Osteoblast (primary cell): ENCODE measurements at regions not wholly inside any gene's neighbourhood (a gene's known extent, or its start where the extent isn't known, plus 50 kb on each side); places are given as distances from the start of the nearest gene placed in this dataset.

ENCODE experiments used
- DNase-seq: peaks from one replicate; pipeline ENCODE4 v3.0.0; 2011; ENCODE audit warnings: low spot score, mixed read lengths; ENCODE audit not compliant: insufficient read length; ENCODE audit errors: missing footprints
- H2AFZ ChIP-seq: 2 replicates; pipeline ENCODE4 v1.6.0; 2011; ENCODE audit warnings: mild to moderate bottlenecking, low read length
- H3K27ac ChIP-seq: 2 replicates; pipeline ENCODE4 v1.5.1; 2011; ENCODE audit warnings: mild to moderate bottlenecking, low read depth, low read length, moderate library complexity
- H3K27me3 ChIP-seq: 2 replicates; pipeline ENCODE4 v1.6.0; 2012; ENCODE audit warnings: mild to moderate bottlenecking, control low read depth, inconsistent platforms, low read length, moderate library complexity; ENCODE audit not compliant: insufficient read depth
- H3K36me3 ChIP-seq: 2 replicates; pipeline ENCODE4 v1.5.1; 2011; ENCODE audit warnings: mild to moderate bottlenecking, low read length, control low read depth, moderate library complexity; ENCODE audit not compliant: insufficient read depth
- H3K4me1 ChIP-seq: 2 replicates; pipeline ENCODE4 v1.5.1; 2011; ENCODE audit warnings: mild to moderate bottlenecking, low read length, control low read depth, moderate library complexity; ENCODE audit not compliant: insufficient read depth
- H3K4me2 ChIP-seq: 2 replicates; pipeline ENCODE4 v1.6.0; 2011; ENCODE audit warnings: mild to moderate bottlenecking, low read length; ENCODE audit not compliant: insufficient read depth
- H3K4me3 ChIP-seq: fragments of 200-600 bp; sonication (generic); 3 replicates; pipeline ENCODE4 v1.5.1; 2012; ENCODE audit warnings: mild to moderate bottlenecking, low read length, inconsistent platforms; ENCODE audit not compliant: insufficient read depth
- H3K79me2 ChIP-seq: 2 replicates; pipeline ENCODE4 v1.6.0; 2012; ENCODE audit warnings: mild to moderate bottlenecking, low read length, control low read depth, inconsistent platforms; ENCODE audit not compliant: insufficient read depth
- H3K9me3 ChIP-seq: 2 replicates; pipeline ENCODE4 v1.5.1; 2011; ENCODE audit warnings: low read depth, low read length, control low read depth
- H4K20me1 ChIP-seq: 2 replicates; pipeline ENCODE4 v1.6.0; 2012; ENCODE audit warnings: mild to moderate bottlenecking, low read length, control low read depth; ENCODE audit not compliant: insufficient read depth
- TF ChIP-seq, protein P1 (sequence below): IDR thresholded peaks from 2 replicates; pipeline ENCODE4 v1.5.1; 2011; ENCODE audit warnings: mild to moderate bottlenecking, low read depth, low read length, moderate library complexity; ENCODE audit errors: extremely low read depth

DNA sequence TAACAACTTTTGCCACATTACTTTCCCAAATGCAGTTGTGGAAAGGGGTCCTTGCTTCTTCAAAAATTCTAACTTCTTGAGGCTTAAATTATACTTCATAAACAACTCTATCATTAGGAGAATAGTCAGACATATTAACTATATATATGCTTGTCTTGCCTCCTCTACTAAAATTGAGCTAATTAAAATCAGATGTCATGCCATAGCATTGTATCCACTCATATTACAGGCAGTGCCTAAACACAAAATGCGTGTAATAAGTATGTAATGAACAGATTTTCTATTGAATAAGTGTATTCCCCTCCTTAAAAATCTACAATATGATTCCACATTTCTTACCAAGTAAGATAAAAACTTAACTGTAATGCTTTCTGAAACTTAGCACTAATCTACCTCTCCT is 204.5 kb downstream of the PLK2 start:
- Histone ChIP-seq H3K27ac (no peak overlapping the region), H3K4me1 (peaks cover 13% of the 10 kb centered on the region), H3K27me3 (no peaks in the 10 kb centered on the region), H3K36me3 (no peaks in the 10 kb centered on the region), H2AFZ (no peak overlapping the region), H3K9me3 (no peaks in the 10 kb centered on the region), H4K20me1 (no peaks in the 10 kb centered on the region), H3K79me2 (no peaks in the 10 kb centered on the region), H3K4me3 (no peak overlapping the region), H3K4me2 (no peak overlapping the region)
- TF ChIP-seq, protein P1, sequence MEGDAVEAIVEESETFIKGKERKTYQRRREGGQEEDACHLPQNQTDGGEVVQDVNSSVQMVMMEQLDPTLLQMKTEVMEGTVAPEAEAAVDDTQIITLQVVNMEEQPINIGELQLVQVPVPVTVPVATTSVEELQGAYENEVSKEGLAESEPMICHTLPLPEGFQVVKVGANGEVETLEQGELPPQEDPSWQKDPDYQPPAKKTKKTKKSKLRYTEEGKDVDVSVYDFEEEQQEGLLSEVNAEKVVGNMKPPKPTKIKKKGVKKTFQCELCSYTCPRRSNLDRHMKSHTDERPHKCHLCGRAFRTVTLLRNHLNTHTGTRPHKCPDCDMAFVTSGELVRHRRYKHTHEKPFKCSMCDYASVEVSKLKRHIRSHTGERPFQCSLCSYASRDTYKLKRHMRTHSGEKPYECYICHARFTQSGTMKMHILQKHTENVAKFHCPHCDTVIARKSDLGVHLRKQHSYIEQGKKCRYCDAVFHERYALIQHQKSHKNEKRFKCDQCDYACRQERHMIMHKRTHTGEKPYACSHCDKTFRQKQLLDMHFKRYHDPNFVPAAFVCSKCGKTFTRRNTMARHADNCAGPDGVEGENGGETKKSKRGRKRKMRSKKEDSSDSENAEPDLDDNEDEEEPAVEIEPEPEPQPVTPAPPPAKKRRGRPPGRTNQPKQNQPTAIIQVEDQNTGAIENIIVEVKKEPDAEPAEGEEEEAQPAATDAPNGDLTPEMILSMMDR = no peak
- no peak for DNase-seq

DNA sequence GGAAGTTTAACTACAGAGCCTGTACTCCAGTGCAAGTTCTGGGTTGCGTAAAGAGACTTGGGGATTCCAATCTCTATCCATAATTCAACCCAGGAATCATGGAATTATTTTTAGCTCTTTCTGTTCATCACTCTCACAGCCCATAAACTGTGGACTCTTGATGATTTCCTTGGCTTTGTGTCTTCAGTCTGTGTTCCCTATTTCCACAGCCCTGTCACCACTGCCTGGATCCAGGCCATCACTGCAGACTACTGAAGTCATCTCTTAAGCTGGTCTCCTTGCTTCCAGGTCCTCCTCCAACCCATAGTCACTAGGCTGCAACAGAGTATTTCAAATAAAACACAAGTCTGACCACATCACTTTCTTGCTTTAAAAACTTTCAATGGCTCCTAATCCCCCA is 211.7 kb downstream of the PLK2 start:
- TF ChIP-seq, protein P1 = no peak
- DNase-seq = no peak
- Histone ChIP-seq H3K79me2 (no peaks in the 10 kb centered on the region), H3K4me3 (no peak overlapping the region), H4K20me1 (no peaks in the 10 kb centered on the region), H2AFZ (no peak overlapping the region), H3K4me2 (no peak overlapping the region), H3K36me3 (no peaks in the 10 kb centered on the region), H3K27me3 (no peaks in the 10 kb centered on the region), H3K27ac (no peak overlapping the region), H3K9me3 (no peaks in the 10 kb centered on the region), H3K4me1 (peaks cover 8% of the 10 kb centered on the region)

DNA sequence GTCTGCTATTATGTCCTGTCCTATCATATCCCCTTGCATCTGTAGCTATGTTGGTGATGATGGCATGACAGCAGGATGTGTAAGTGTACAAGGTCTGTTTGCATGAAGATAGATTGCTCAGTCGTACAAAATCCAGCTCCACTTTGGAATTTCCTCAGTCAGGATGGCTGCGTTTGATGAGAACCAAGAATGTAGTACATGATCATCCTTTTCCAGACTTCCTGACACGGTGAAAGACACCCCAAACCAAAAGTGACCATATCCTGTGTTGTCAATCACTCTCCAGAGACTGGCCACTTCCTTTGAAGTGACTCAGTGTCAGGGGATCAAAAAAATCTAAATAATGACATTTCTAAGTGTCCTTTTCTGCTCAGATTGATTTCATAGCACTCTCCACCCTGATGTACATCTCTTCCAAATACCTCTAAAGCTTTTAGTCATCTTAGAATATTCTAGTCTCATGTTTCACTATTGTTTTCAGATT is 213.4 kb downstream of the PLK2 start:
- Histone ChIP-seq H3K27ac (no peak overlapping the region), H3K4me3 (no peak overlapping the region), H3K27me3 (no peaks in the 10 kb centered on the region), H3K79me2 (no peaks in the 10 kb centered on the region), H3K4me1 (peaks cover 9% of the 10 kb centered on the region), H3K9me3 (no peaks in the 10 kb centered on the region), H3K4me2 (no peak overlapping the region), H4K20me1 (no peaks in the 10 kb centered on the region), H2AFZ (peak overlapping the region; percentile 63), H3K36me3 (no peaks in the 10 kb centered on the region)
- no peak for DNase-seq
- TF ChIP-seq, protein P1 = no peak

GRCh38 chr5:58245476-58245840 is 214.4 kb downstream of the PLK2 start:
- H3K4me1 ChIP-seq = peaks cover 17% of the 10 kb centered on the region
- H3K79me2 ChIP-seq = no peaks in the 10 kb centered on the region
- H3K4me2 ChIP-seq = no peak overlapping the region
- H3K4me3 ChIP-seq = no peak overlapping the region
- H3K9me3 ChIP-seq = no peaks in the 10 kb centered on the region
- no peak overlapping the region for H3K27ac ChIP-seq
- no peaks in the 10 kb centered on the region for H3K27me3 ChIP-seq
- no peak for DNase-seq
- no peak overlapping the region for H2AFZ ChIP-seq
- TF ChIP-seq, protein P1 = no peak
- H4K20me1 ChIP-seq = no peaks in the 10 kb centered on the region
- H3K36me3 ChIP-seq = no peaks in the 10 kb centered on the region
